Keratinocyte (primary cell): ENCODE measurements at regions not wholly inside any gene's neighbourhood (a gene's known extent, or its start where the extent isn't known, plus 50 kb on each side); places are given as distances from the start of the nearest gene placed in this dataset.

Source experiments
- CTCF ChIP-seq, 3 experiments: IDR thresholded peaks in 1 of 3; conservative IDR thresholded peaks in 1 of 3; optimal IDR thresholded peaks in 1 of 3; 2 replicates in 2 of 3; 3 replicates in 1 of 3; pipeline versions ENCODE3 to v1.5.1; 2011; ENCODE audit warnings: low read length in 3 of 3, mild to moderate bottlenecking in 3 of 3, moderate library complexity in 2 of 3, control low read depth in 1 of 3, inconsistent platforms in 1 of 3; ENCODE audit not compliant: insufficient read depth in 2 of 3; ENCODE audit errors: extremely low read depth in 1 of 3
- EZH2 ChIP-seq: IDR thresholded peaks from one replicate; pipeline ENCODE4 v1.6.1; 2012; ENCODE audit warnings: inconsistent platforms, mild to moderate bottlenecking, low read length, moderate library complexity

GRCh38 chr4:137610960-137611359 lies 78.7 kb upstream of the PCDH18 start:
- TF ChIP-seq CTCF (optimal IDR thresholded peaks at IDR 0.05 in 1 of 3, IDR thresholded peaks at IDR 0.05 in 1 of 3, conservative IDR thresholded peaks at IDR 0.05 in 1 of 3; ENCODE audit: extremely low read depth in 1 of 3, insufficient read depth in 2 of 3, low read length in 3 of 3) (peak in 1 of 3 experiments; percentile 17), EZH2 (no peak)
